RWPE1 (cell line): ENCODE measurements at regions not wholly inside any gene's neighbourhood (a gene's known extent, or its start where the extent isn't known, plus 50 kb on each side); places are given as distances from the start of the nearest gene placed in this dataset.
"Not testable (repeated sequence)": the region's sequence is repeated elsewhere in the genome, so short reads cannot be mapped to it uniquely, and the experiment has no call there.

Experiments used
- CTCF ChIA-PET: fragments of 350-600 bp; sonication (Branson Sonifier 250); formaldehyde crosslinking; extraction: SDS; loops from one replicate; lab custom pipeline; 2021; lab: Yijun Ruan, JAX
- POLR2A ChIA-PET: fragments of 400-600 bp; formaldehyde crosslinking; extraction: SDS; loops from one replicate; lab custom pipeline; 2020; ENCODE audit warnings: antibody characterized with exemption; ENCODE audit not compliant: low non-redundant PET; lab: Yijun Ruan, JAX
- DNase-seq: peaks from one replicate; pipeline ENCODE4 v3.0.0; 2012; ENCODE audit warnings: low spot score
- H3K27ac ChIP-seq: fragments of 450-650 bp; 2 replicates; pipeline ENCODE4 v1.5.1; 2017
- CTCF ChIP-seq: fragments of 450-650 bp; conservative IDR thresholded peaks from 2 replicates; pipeline ENCODE4 v1.5.1; 2017; ENCODE audit warnings: low read depth, mild to moderate bottlenecking

- no peak for DNase-seq
- CTCF ChIA-PET = no interaction called here
- no peak overlapping the region for H3K27ac ChIP-seq
- TF ChIP-seq CTCF = no peak
- POLR2A ChIA-PET = no interaction called here
These were observed 75.9 kb upstream of the HDDC2 start for GRCh38 chr6:125377621-125378020.

GRCh38 chr6:125379174-125379573, 77.4 kb upstream of the HDDC2 start:
- no peak for TF ChIP-seq CTCF
- no peak overlapping the region for H3K27ac ChIP-seq
- no peak for DNase-seq
- CTCF ChIA-PET = no interaction called here
- POLR2A ChIA-PET = no interaction called here

GRCh38 chr6:125380474-125380873, 78.7 kb upstream of the HDDC2 start:
- ChIA-PET POLR2A (no interaction called here), CTCF (interaction anchor here (0.6 kb wide), 1 partner anchor 231 kb away, joined by 3 read pairs; no protein-coding TSS in a partner anchor)
- DNase-seq = no peak
- no peak for TF ChIP-seq CTCF
- H3K27ac ChIP-seq = no peak overlapping the region

- POLR2A ChIA-PET = not testable (repeated sequence)
These were observed 84.6 kb upstream of the HDDC2 start for GRCh38 chr6:125386337-125386736.

GRCh38 chr6:125392682-125393081, 90.9 kb upstream of the HDDC2 start:
- ChIA-PET POLR2A (no interaction called here), CTCF (no interaction called here)
- DNase-seq = no peak
- H3K27ac ChIP-seq = no peak overlapping the region
- TF ChIP-seq CTCF = no peak

More at GRCh38 chr6:125386337-125386736, 84.6 kb upstream of the HDDC2 start:
- DNase-seq, CTCF ChIA-PET, H3K27ac ChIP-seq: not testable (repeated sequence)

GRCh38 chr6:125393449-125393858, 91.7 kb upstream of the HDDC2 start:
- ChIA-PET POLR2A (no interaction called here), CTCF (no interaction called here)
- H3K27ac ChIP-seq = no peak overlapping the region
- TF ChIP-seq CTCF = no peak
- DNase-seq = no peak

- no peak for TF ChIP-seq CTCF
- CTCF ChIA-PET = no interaction called here
- POLR2A ChIA-PET = no interaction called here
- no peak for DNase-seq
- no peak overlapping the region for H3K27ac ChIP-seq
These were observed 105.0 kb upstream of the HDDC2 start for GRCh38 chr6:125406741-125407140.
